ENCODE measurements at regions not wholly inside any gene's neighbourhood (a gene's known extent, or its start where the extent isn't known, plus 50 kb on each side); places are given as distances from the start of the nearest gene placed in this dataset.

DNA sequence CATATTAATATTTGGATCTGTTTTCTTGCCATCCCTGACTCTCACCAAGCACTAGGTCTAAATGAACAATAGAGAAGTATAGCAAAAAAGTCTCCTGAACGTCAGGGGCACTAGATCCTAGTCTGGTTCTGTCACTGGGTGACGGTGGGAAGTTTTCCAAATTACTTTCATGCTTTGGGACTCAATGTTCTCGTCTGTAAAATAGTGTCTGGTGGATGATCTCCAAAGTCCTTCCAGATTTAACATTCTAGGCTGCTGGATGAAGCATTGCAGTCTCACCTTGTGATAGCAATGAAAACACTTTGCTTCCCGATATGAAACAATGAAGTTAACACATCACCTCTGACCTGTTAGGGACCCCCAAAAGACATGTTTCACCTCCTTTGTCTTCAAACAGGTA, 199.3 kb downstream of the SEC61B start:
- TF ChIP-seq EZH2 (IDR thresholded peaks at IDR 0.05; ENCODE audit: insufficient read depth, poor library complexity, severe bottlenecking) (no peak), EZH2phosphoT487 (IDR thresholded peaks at IDR 0.05; ENCODE audit: insufficient read depth, low read depth) (no peak)
